GM12874 (cell line): ENCODE measurements at regions not wholly inside any gene's neighbourhood (a gene's known extent, or its start where the extent isn't known, plus 50 kb on each side); places are given as distances from the start of the nearest gene placed in this dataset.

Experiments used
- CTCF ChIP-seq: IDR thresholded peaks from 2 replicates; pipeline ENCODE4 v1.5.1; 2011; ENCODE audit warnings: low read depth, mild to moderate bottlenecking, control low read depth, low read length, moderate library complexity; ENCODE audit not compliant: insufficient read depth

- no peak for TF ChIP-seq CTCF
Observed at GRCh38 chr2:225340923-225341322, 58.6 kb upstream of the NYAP2 start.

- TF ChIP-seq CTCF: no peak
Observed at GRCh38 chr2:225337183-225337582, 62.3 kb upstream of the NYAP2 start.

GRCh38 chr2:225334514-225334913 lies 65.0 kb upstream of the NYAP2 start:
- no peak for TF ChIP-seq CTCF

GRCh38 chr2:225328192-225328591 lies 71.3 kb upstream of the NYAP2 start:
- no peak for TF ChIP-seq CTCF

GRCh38 chr2:225326969-225327368 lies 72.5 kb upstream of the NYAP2 start:
- TF ChIP-seq CTCF: no peak

GRCh38 chr2:225319872-225320271 lies 79.6 kb upstream of the NYAP2 start:
- no peak for TF ChIP-seq CTCF

- TF ChIP-seq CTCF: no peak
Observed at GRCh38 chr2:225318440-225318839, 81.1 kb upstream of the NYAP2 start.

- no peak for TF ChIP-seq CTCF
Observed at GRCh38 chr2:225317186-225317585, 82.3 kb upstream of the NYAP2 start.
